ENCODE measurements at regions not wholly inside any gene's neighbourhood (a gene's known extent, or its start where the extent isn't known, plus 50 kb on each side); places are given as distances from the start of the nearest gene placed in this dataset.
"Not testable (repeated sequence)": the region's sequence is repeated elsewhere in the genome, so short reads cannot be mapped to it uniquely, and the experiment has no call there.

DNA sequence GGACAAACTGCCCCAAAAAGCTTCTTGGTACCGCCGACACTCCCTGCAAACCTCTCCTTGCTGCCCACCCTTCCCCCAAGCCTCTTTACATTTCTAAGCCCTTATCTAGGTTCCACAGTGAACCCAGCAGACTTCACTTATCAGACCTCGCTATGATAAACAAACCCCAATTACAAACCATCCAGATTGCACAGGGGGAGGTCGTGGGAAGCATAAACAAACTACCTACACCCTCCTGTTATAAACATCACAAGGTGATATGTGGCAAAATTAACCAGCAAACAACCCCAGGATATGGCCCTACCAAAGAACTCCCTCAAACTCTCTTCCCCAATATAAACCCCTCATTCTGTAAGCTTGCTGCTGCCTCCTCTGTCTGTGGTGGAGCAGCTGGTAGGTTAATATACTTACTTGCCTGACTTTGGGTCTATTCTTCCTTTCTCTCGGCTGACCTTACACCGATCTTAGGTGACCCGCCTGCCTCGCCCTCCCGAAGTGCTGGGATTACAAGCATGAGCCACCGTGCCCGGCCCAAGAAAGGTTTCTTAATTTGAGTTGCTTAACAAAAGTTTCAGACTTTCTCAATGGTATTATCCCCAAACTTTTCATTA, 66.0 kb upstream of the TENM4 start:
- FAIRE-seq: no peak

DNA sequence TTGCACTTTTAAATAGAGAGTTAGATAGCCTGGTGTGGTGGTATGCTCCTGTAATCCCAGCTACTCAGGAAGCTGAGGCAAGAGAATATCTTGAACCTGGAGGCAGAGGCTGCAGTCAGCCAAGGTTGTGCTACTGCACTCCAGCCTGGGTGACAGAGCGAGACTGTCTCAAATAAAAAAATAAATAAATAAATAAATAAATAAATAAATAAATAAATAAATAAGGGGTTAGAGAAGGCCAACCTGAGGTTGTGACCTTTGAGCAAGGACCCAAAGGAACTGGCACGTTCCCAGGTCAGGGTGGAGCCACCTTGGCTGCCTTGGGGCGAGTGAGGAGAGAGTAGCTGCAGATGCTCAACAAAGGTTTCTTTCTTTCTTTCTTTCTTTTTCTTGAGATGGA, 65.3 kb upstream of the TENM4 start:
- no peak for FAIRE-seq

DNA sequence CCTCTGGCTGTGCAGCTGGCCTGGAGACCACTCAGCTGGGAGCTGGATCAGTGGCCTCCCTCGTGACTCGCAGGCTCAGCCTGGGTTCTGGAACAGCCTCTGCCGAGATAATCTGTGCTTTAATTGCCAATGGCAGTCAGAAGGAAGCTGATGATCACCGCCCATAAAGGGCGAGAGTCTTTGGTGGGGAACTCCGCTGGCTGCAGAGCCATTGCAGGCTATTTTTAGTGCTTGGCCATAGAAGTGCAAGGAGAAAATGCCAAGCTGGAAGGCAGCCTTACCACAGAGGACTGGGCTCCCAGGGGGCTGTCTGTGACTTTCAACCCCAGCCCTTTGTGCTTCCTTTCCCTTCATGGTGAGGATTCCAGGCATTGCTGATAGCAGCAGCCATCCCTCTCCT, 62.2 kb upstream of the TENM4 start:
- FAIRE-seq: no peak

DNA sequence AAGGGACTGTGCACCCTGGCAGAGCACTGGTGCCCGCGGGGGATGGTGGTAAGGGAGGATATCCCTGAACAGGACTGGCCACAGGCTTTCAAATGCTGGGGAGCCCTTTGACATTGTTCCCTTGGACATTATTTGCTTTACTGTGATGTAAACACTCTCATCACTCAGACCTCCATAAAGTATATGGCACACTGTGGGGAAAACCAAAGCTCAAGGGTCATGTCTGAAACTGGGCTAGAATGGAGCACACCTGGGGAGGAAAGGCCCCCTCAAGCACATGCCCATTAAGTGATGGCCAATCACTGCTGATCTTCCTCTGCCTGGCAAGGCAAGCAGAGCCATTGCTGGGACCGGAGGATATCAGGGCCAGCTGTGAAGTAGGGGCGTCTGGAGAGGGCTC, 60.9 kb upstream of the TENM4 start:
- FAIRE-seq: no peak

DNA sequence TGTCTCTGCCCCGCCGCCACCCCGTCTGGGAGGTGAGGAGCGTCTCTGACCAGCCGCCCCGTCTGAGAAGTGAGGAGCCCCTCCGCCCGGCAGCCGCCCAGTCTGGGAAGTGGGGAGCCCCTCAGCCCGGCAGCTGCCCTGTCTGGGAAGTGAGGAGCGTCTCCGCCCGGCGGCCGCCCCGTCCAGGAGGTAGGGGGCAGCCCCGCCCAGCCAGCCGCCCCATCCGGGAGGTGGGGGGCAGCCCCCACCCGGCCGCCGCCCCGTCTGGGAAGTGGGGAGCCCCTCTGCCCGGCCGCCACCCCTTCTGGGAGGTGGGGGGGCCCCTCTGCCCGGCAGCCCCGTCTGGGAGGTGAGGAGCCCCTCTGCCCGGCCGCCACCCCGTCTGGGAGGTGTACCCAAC, 59.1 kb upstream of the TENM4 start:
- FAIRE-seq: not testable (repeated sequence)

DNA sequence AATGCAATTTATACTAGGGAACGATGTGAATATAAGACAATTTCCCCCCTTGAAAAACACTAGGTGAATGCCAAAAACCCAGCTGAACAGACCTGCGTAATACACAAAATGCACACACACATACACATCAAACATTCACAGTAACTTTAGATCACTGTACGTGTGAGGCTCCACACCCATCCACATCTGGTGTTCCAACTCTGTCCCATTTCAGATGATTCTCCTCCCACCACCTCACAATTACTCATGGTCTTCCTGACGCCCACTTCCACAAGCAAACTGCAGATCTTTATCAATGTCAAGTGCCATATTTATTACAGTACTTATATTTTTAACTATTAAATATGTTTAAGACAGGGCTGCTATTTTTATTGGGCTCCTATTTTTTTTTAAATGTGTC, 57.8 kb upstream of the TENM4 start:
- no peak for FAIRE-seq

DNA sequence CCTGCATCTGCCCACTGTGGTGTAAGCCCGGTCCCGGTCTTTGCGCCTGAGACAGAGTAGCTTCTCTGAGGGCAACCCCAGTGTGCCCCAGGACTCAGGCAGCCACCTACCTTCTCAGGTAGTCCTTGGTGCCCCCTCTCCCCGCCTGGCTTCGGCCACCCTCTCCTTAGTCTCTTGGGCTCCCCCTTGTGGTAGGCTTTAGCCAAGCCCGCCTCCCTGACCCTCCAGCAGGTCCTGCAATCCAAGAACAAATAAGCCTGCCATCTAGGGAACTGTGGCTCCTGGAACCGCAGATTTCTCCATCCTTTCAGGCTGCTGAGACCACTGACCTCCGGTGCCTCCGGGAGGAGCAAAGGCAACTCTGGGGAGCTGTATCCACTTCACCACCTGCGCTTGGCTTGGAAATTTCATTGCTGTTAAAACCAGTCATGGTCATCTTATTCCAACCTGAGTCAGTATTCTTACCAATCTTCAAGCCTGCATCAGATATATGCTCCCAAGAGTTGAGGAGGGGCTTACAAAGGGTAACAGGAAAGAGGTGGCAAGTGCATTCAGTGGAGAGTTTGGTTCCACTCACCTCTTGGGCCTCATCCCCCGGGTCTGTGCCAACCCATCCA, 52.8 kb upstream of the TENM4 start:
- no peak for FAIRE-seq

DNA sequence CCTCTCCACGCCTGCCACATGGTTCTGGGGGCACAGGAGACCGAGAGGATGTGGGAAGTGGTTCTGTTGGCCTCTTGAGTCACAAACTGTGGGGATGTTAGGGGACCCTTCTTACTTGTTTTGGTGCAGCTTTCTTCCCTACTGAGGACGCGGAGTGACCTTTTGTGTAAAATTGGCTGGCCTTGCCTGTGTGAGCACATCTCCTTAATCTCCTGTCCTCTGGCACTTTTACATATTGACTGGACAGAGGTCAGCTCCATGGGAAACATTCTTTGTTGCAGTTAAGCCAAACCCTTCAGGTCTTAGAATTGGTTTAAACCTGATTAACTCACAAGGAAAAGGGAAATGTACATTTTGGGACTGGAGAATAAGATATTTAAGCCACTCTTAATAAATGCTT, 51.2 kb upstream of the TENM4 start:
- FAIRE-seq: no peak
